OCI-LY3 (cell line): ENCODE measurements at regions not wholly inside any gene's neighbourhood (a gene's known extent, or its start where the extent isn't known, plus 50 kb on each side); places are given as distances from the start of the nearest gene placed in this dataset.

Source experiments
- H2AFZ ChIP-seq: fragments of 200-600, 300-600 bp; shearing (Covaris generic); 2 replicates; pipeline ENCODE4 v1.6.0; 2014; ENCODE audit warnings: antibody characterized with exemption, low read depth, low read length
- H3K27ac ChIP-seq: fragments of 200-600, 300-600 bp; sonication (generic); 2 replicates; pipeline ENCODE4 v1.5.1; 2014; ENCODE audit warnings: mild to moderate bottlenecking, low read length, moderate library complexity, mixed read lengths
- H3K27me3 ChIP-seq: fragments of 200-600, 300-600 bp; sonication (generic); 2 replicates; pipeline ENCODE4 v1.6.1; 2014; ENCODE audit warnings: low read depth, low read length, mixed read lengths
- H3K36me3 ChIP-seq: fragments of 200-600, 300-600 bp; sonication (generic); replicated peaks from 2 replicates; pipeline ENCODE3; 2014; ENCODE audit warnings: low read depth, low read length, mixed read lengths
- H3K4me1 ChIP-seq: fragments of 300-600, 200-600 bp; sonication (generic); 2 replicates; pipeline ENCODE4 v1.6.1; 2014; ENCODE audit warnings: low read length, mixed read lengths
- H3K4me2 ChIP-seq: fragments of 200-600, 300-600 bp; sonication (generic); 2 replicates; pipeline ENCODE4 v1.6.1; 2014; ENCODE audit warnings: low read length, mixed read lengths
- H3K4me3 ChIP-seq: fragments of 300-600, 200-600 bp; sonication (generic); 2 replicates; pipeline ENCODE4 v1.5.1; 2014; ENCODE audit warnings: antibody characterized with exemption, mild to moderate bottlenecking, low read length, moderate library complexity
- H3K79me2 ChIP-seq: fragments of 300-600, 200-600 bp; shearing (Covaris generic); 2 replicates; pipeline ENCODE4 v1.6.1; 2014; ENCODE audit warnings: mild to moderate bottlenecking, low read length, mixed read lengths
- H3K9ac ChIP-seq: fragments of 300-600, 200-600 bp; shearing (Covaris generic); 2 replicates; pipeline ENCODE4 v1.6.0; 2014; ENCODE audit warnings: mild to moderate bottlenecking, low read length, moderate library complexity
- H3K9me3 ChIP-seq: fragments of 200-600, 300-600 bp; shearing (Covaris generic); 2 replicates; pipeline ENCODE4 v1.6.1; 2014; ENCODE audit warnings: low read length, mixed read lengths; ENCODE audit not compliant: insufficient read depth
- H4K20me1 ChIP-seq: fragments of 200-600, 300-600 bp; sonication (generic); 2 replicates; pipeline ENCODE4 v1.6.1; 2016; ENCODE audit warnings: low read length, mixed read lengths; ENCODE audit not compliant: insufficient read depth
- EZH2phosphoT487 ChIP-seq: fragments of 200-600 bp; shearing (Covaris generic); IDR thresholded peaks from 2 replicates; pipeline ENCODE4 v1.6.1; 2018; ENCODE audit warnings: antibody characterized with exemption, mixed run types, low read depth
- TF ChIP-seq, protein P1 (sequence below): fragments of 200-600, 300-600 bp; sonication (generic); IDR thresholded peaks from 2 replicates; pipeline ENCODE4 v1.5.1; 2014; ENCODE audit warnings: antibody characterized with exemption, low read length, low read depth

DNA sequence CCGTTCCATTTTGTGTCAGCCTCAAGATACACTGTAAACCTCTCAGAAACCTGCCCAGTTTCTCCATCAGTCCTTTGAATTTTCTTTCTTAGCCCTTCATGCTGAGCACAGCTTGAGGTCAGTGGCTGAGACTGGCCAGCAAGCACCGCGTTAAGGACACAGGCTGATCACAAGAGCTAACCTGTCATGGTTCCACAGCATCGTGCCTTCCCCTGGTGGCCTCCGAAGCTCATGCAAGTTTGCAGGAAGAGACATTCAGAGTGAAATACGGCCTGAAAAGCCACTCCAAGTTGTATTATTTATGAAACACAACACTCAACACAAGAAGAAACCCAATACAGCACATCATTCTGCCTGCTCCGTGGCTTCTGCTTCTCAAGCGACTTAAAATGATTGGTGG lies 57.0 kb upstream of the PFKP start:
- no peaks in the 10 kb centered on the region for H3K9me3 ChIP-seq
- no peak overlapping the region for H3K9ac ChIP-seq
- H3K36me3 ChIP-seq = no peaks in the 10 kb centered on the region
- TF ChIP-seq EZH2phosphoT487 = no peak
- TF ChIP-seq, protein P1, sequence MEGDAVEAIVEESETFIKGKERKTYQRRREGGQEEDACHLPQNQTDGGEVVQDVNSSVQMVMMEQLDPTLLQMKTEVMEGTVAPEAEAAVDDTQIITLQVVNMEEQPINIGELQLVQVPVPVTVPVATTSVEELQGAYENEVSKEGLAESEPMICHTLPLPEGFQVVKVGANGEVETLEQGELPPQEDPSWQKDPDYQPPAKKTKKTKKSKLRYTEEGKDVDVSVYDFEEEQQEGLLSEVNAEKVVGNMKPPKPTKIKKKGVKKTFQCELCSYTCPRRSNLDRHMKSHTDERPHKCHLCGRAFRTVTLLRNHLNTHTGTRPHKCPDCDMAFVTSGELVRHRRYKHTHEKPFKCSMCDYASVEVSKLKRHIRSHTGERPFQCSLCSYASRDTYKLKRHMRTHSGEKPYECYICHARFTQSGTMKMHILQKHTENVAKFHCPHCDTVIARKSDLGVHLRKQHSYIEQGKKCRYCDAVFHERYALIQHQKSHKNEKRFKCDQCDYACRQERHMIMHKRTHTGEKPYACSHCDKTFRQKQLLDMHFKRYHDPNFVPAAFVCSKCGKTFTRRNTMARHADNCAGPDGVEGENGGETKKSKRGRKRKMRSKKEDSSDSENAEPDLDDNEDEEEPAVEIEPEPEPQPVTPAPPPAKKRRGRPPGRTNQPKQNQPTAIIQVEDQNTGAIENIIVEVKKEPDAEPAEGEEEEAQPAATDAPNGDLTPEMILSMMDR = no peak
- H2AFZ ChIP-seq = no peak overlapping the region
- no peak overlapping the region for H3K27ac ChIP-seq
- H3K79me2 ChIP-seq = no peaks in the 10 kb centered on the region
- H4K20me1 ChIP-seq = no peaks in the 10 kb centered on the region
- H3K4me3 ChIP-seq = no peak overlapping the region
- H3K4me2 ChIP-seq = no peak overlapping the region
- H3K27me3 ChIP-seq = peaks cover 33% of the 10 kb centered on the region
- peaks cover 21% of the 10 kb centered on the region for H3K4me1 ChIP-seq

DNA sequence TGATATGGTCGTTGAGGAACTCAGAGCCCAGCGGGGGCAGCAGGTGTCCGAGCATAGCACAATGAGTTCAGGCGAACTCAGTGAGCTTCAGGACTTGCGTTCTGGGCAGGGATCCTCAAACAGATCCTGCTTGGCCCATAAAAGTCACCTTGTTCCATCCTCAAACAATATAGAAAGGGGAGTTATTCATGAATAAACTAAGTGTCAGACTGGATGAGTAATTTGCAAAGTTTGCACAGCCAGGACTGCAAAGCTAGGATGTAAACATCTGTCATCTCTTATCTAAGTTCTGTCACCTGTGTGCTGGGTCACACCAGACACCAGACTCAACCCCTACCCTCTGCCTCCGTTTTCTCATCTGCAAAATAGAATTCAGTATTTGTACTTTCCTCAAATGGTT lies 58.0 kb upstream of the PFKP start:
- H3K36me3 ChIP-seq = no peaks in the 10 kb centered on the region
- H4K20me1 ChIP-seq = no peaks in the 10 kb centered on the region
- H3K27me3 ChIP-seq = peaks cover 32% of the 10 kb centered on the region
- H3K4me3 ChIP-seq = peak overlapping the region; percentile 70
- no peak for TF ChIP-seq EZH2phosphoT487
- TF ChIP-seq, protein P1 = no peak
- no peak overlapping the region for H3K9ac ChIP-seq
- no peaks in the 10 kb centered on the region for H3K79me2 ChIP-seq
- H3K4me1 ChIP-seq = peaks cover 21% of the 10 kb centered on the region
- no peak overlapping the region for H2AFZ ChIP-seq
- H3K27ac ChIP-seq = no peak overlapping the region
- H3K9me3 ChIP-seq = no peaks in the 10 kb centered on the region
- peak overlapping the region; percentile 87 for H3K4me2 ChIP-seq

DNA sequence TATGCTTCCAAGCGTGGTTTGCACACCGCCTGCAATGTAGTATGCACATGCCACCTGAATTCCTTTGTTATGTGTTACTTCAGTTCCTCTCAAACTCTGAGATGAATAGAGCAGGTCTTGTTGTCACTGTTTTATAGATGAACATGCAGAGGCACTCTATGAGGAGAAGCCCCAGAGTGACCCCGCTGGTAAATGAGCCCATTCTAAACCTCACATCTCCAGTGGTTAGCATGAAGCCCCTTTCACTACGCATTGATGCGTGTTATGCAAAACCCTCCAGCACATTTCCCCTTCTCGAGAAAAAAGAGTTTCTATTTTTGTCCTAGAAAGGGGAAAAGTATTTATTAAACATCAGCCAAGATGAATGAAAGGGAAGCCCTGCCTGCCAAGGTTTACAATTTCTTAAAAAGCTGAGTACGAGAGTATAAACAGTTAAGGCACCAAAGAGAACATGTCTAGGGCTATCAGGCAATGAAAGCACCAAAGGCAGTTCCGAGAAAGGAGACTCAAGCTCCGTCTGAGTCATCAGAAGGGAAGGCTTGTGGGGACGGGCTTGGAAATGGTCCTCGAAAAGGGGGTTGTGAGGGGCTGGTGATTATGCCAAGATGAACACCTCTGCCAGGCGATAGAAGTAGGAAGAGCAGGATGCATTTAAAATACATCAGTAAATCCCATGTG lies 58.7 kb upstream of the PFKP start:
- H3K4me2 ChIP-seq = peak overlapping the region; percentile 87
- peak overlapping the region; percentile 28; the same call in 1 of the 2 replicates for H3K9ac ChIP-seq
- H3K9me3 ChIP-seq = no peaks in the 10 kb centered on the region
- TF ChIP-seq EZH2phosphoT487 = no peak
- no peak overlapping the region for H3K27ac ChIP-seq
- no peaks in the 10 kb centered on the region for H3K36me3 ChIP-seq
- H3K4me1 ChIP-seq = peaks cover 21% of the 10 kb centered on the region
- peak overlapping the region; percentile 70 for H3K4me3 ChIP-seq
- H4K20me1 ChIP-seq = no peaks in the 10 kb centered on the region
- peaks cover 28% of the 10 kb centered on the region for H3K27me3 ChIP-seq
- no peak overlapping the region for H2AFZ ChIP-seq
- H3K79me2 ChIP-seq = no peaks in the 10 kb centered on the region

DNA sequence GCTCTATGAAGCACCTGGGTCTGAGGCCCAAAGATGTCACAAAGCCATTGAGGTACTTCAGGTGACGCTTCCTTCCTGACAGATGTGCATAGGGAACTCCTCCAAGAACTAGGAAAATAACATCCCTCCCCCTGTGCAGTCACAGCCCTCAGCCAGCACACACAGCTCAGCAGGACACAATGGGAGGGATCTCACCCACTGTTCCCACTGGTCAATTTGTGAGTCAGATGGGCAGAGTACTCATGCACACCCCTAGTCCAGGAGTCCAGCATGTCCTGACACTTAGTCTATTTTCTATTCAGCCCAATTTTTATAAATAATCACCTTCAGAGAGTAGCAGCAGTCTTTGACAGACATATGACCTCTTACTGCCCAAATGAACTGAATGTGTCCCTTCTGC lies 60.7 kb upstream of the PFKP start:
- peaks cover 36% of the 10 kb centered on the region for H3K4me1 ChIP-seq
- H3K4me2 ChIP-seq = no peak overlapping the region
- H3K4me3 ChIP-seq = no peak overlapping the region
- H3K27me3 ChIP-seq = peaks cover 13% of the 10 kb centered on the region
- no peaks in the 10 kb centered on the region for H4K20me1 ChIP-seq
- H3K9me3 ChIP-seq = no peaks in the 10 kb centered on the region
- no peak overlapping the region for H3K9ac ChIP-seq
- H3K27ac ChIP-seq = no peak overlapping the region
- no peak overlapping the region for H2AFZ ChIP-seq
- no peaks in the 10 kb centered on the region for H3K36me3 ChIP-seq
- H3K79me2 ChIP-seq = no peaks in the 10 kb centered on the region
- TF ChIP-seq, protein P1 = no peak
- TF ChIP-seq EZH2phosphoT487 = no peak
